ENCODE measurements at regions not wholly inside any gene's neighbourhood (a gene's known extent, or its start where the extent isn't known, plus 50 kb on each side); places are given as distances from the start of the nearest gene placed in this dataset.

DNA sequence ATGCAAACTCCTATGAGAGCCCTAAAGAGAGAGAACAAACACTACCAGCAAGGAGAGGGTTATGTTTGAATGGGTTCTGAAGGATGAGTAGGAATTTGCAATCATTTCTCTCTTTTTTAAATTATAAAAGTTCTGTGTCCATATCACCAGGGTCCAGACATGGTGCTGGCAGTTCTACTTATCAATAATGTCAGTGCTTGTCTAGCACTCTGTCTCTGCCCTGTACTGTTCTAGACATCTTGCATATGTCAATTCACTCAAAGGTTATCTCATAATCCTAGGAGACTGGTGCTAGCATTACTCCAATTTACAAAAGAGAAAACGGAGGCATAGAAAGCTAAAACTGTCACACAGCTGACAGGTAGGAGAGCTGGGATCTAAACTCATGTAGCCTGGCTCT is 101.3 kb downstream of the VEGFA start:
- H4K5ac ChIP-seq (ENCODE audit: insufficient read length, low read depth, low read length) = no peak overlapping the region
- no peak overlapping the region for H2BK12ac ChIP-seq (ENCODE audit: insufficient read length, low read depth, low read length)
- no peaks in the 10 kb centered on the region for H3K79me2 ChIP-seq (ENCODE audit: insufficient read depth, low read length)
- no peak overlapping the region for H3K4me3 Mint-ChIP-seq
- no peak overlapping the region for H2BK20ac ChIP-seq (ENCODE audit: low read depth, low read length, poor library complexity, severe bottlenecking)
- no peak overlapping the region for H3K4ac ChIP-seq (ENCODE audit: low read depth, low read length)
- TF ChIP-seq, protein P1, sequence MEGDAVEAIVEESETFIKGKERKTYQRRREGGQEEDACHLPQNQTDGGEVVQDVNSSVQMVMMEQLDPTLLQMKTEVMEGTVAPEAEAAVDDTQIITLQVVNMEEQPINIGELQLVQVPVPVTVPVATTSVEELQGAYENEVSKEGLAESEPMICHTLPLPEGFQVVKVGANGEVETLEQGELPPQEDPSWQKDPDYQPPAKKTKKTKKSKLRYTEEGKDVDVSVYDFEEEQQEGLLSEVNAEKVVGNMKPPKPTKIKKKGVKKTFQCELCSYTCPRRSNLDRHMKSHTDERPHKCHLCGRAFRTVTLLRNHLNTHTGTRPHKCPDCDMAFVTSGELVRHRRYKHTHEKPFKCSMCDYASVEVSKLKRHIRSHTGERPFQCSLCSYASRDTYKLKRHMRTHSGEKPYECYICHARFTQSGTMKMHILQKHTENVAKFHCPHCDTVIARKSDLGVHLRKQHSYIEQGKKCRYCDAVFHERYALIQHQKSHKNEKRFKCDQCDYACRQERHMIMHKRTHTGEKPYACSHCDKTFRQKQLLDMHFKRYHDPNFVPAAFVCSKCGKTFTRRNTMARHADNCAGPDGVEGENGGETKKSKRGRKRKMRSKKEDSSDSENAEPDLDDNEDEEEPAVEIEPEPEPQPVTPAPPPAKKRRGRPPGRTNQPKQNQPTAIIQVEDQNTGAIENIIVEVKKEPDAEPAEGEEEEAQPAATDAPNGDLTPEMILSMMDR (conservative IDR thresholded peaks at IDR 0.05) = no peak
- H3K18ac ChIP-seq (ENCODE audit: insufficient read length, low read depth, low read length) = no peak overlapping the region
- H3K4me1 Mint-ChIP-seq = peaks cover 19 to 40% of the 10 kb centered on the region in 2 experiments
- no peak overlapping the region for H2BK15ac ChIP-seq (ENCODE audit: low read depth, low read length)
- no peak overlapping the region for H2AFZ ChIP-seq (ENCODE audit: low read length)
- no peak overlapping the region for H3K14ac ChIP-seq (ENCODE audit: insufficient read depth, low read length)
- no peak overlapping the region for H3K9ac ChIP-seq (ENCODE audit: extremely low read depth, insufficient read length, low read length)
- H2BK120ac ChIP-seq (ENCODE audit: low read depth, low read length, poor library complexity, severe bottlenecking) = no peak overlapping the region
- H3K27ac Mint-ChIP-seq = no peak overlapping the region
- no peaks in the 10 kb centered on the region for H3K27me3 ChIP-seq (ENCODE audit: insufficient read depth, low read length)
- H4K20me1 ChIP-seq (ENCODE audit: control insufficient read depth, insufficient read depth, insufficient read length) = no peaks in the 10 kb centered on the region
- no peak overlapping the region for H3T11ph ChIP-seq (ENCODE audit: low read length)
- no peak overlapping the region for H4K91ac ChIP-seq (ENCODE audit: insufficient read length, low read depth, low read length)
- no peak overlapping the region for H3K56ac ChIP-seq (ENCODE audit: insufficient read length, low read depth, low read length)
- no peak overlapping the region for H4K8ac ChIP-seq (replicated peaks; ENCODE audit: insufficient read length, low read depth, low read length)
- no peaks in the 10 kb centered on the region for H3K9me3 Mint-ChIP-seq
- WGBS (ENCODE audit: extremely low coverage, insufficient read length, low lambda C conversion rate) = no CpG with 5 or more reads among the region's 1 CpG
- H3K36me3 Mint-ChIP-seq (ENCODE audit: insufficient read depth in 1 of 3, low read depth in 3 of 3) = no peaks in the 10 kb centered on the region
- H3K4me1 ChIP-seq (ENCODE audit: insufficient read depth, low read length) = no peaks in the 10 kb centered on the region; the same call in 1 of the 2 replicates
- no peak overlapping the region for H3K4me2 ChIP-seq (ENCODE audit: insufficient read depth, insufficient read length, low read length)
- DNase-seq = no peak
- no peaks in the 10 kb centered on the region for H3K23me2 ChIP-seq (ENCODE audit: insufficient read length, low read depth, low read length, poor library complexity, severe bottlenecking)
- H3K27me3 Mint-ChIP-seq (ENCODE audit: low read depth) = no peaks in the 10 kb centered on the region; the same call in none of the 2 replicates
- no peaks in the 10 kb centered on the region for H3K79me1 ChIP-seq (ENCODE audit: insufficient read depth, low read depth, low read length, poor library complexity, severe bottlenecking)
- H2AK5ac ChIP-seq (ENCODE audit: insufficient read length, low read length) = no peak overlapping the region
- no peaks in the 10 kb centered on the region for H3K9me3 ChIP-seq (ENCODE audit: control insufficient read depth, low read depth, low read length)
- no peak overlapping the region for H3K23ac ChIP-seq (ENCODE audit: insufficient read length, low read depth, low read length)
- no peak overlapping the region for H2BK5ac ChIP-seq (ENCODE audit: insufficient read length, low read length)
- no peak overlapping the region for H3K27ac ChIP-seq (ENCODE audit: insufficient read length, low read depth, low read length)
